ENCODE measurements at regions not wholly inside any gene's neighbourhood (a gene's known extent, or its start where the extent isn't known, plus 50 kb on each side); places are given as distances from the start of the nearest gene placed in this dataset.

GRCh38 chr6:112503091-112503596, 156.0 kb downstream of the RFPL4B start:
- no peak overlapping the region for H3K4me2 ChIP-seq (ENCODE audit: low read depth, low read length)
- H2AFZ ChIP-seq (ENCODE audit: low read length) = no peak overlapping the region
- TF ChIP-seq EZH2 (optimal IDR thresholded peaks at IDR 0.05; ENCODE audit: low read depth, low read length) (no peak), EZH2phosphoT487 (IDR thresholded peaks at IDR 0.05; ENCODE audit: low read length) (no peak)

GRCh38 chr6:112504621-112505020, 157.5 kb downstream of the RFPL4B start:
- no peak overlapping the region for H2AFZ ChIP-seq (ENCODE audit: low read length)
- no peaks in the 10 kb centered on the region for H3K9me3 ChIP-seq (replicated peaks; ENCODE audit: insufficient read depth, low read length)
- H3F3A ChIP-seq (ENCODE audit: insufficient read depth, low read length) = no peaks in the 10 kb centered on the region
- no peaks in the 10 kb centered on the region for H3K27me3 ChIP-seq (replicated peaks; ENCODE audit: insufficient read depth, low read length)
- H3K4me2 ChIP-seq (ENCODE audit: low read depth, low read length) = no peak overlapping the region
- H3K4me1 ChIP-seq (ENCODE audit: low read length) = no peaks in the 10 kb centered on the region
- H3K9me2 ChIP-seq (replicated peaks; ENCODE audit: insufficient read depth, low read length) = no peaks in the 10 kb centered on the region
- no peak overlapping the region for H3K4me3 ChIP-seq (ENCODE audit: low read length)
- H3K27ac ChIP-seq (ENCODE audit: low read length) = no peak overlapping the region
- no peaks in the 10 kb centered on the region for H3K36me3 ChIP-seq (replicated peaks; ENCODE audit: insufficient read depth, low read length)
- H4K20me1 ChIP-seq (ENCODE audit: insufficient read depth, low read length) = no peaks in the 10 kb centered on the region
- no peak for DNase-seq
- no peak for TF ChIP-seq CTCF (IDR thresholded peaks at IDR 0.05; ENCODE audit: low read length)
- TF ChIP-seq EZH2 (optimal IDR thresholded peaks at IDR 0.05; ENCODE audit: low read depth, low read length) = no peak
- no peak for TF ChIP-seq EZH2phosphoT487 (IDR thresholded peaks at IDR 0.05; ENCODE audit: low read length)
- no peak overlapping the region for H3K9ac ChIP-seq (ENCODE audit: low read length)
- H3K79me2 ChIP-seq (ENCODE audit: low read length) = no peaks in the 10 kb centered on the region

More at GRCh38 chr6:112503091-112503596, 156.0 kb downstream of the RFPL4B start:
- no peaks in the 10 kb centered on the region for H4K20me1 ChIP-seq (ENCODE audit: insufficient read depth, low read length)
- H3K9me2 ChIP-seq (replicated peaks; ENCODE audit: insufficient read depth, low read length) = no peaks in the 10 kb centered on the region
- no peak overlapping the region for H3K27ac ChIP-seq (ENCODE audit: low read length)
- H3K36me3 ChIP-seq (replicated peaks; ENCODE audit: insufficient read depth, low read length) = no peaks in the 10 kb centered on the region
- no peaks in the 10 kb centered on the region for H3K27me3 ChIP-seq (replicated peaks; ENCODE audit: insufficient read depth, low read length)
- no peaks in the 10 kb centered on the region for H3K4me1 ChIP-seq (ENCODE audit: low read length)
- no peaks in the 10 kb centered on the region for H3K9me3 ChIP-seq (replicated peaks; ENCODE audit: insufficient read depth, low read length)
- no peak overlapping the region for H3K9ac ChIP-seq (ENCODE audit: low read length)
- no peaks in the 10 kb centered on the region for H3F3A ChIP-seq (ENCODE audit: insufficient read depth, low read length)
- no peak for DNase-seq
- H3K79me2 ChIP-seq (ENCODE audit: low read length) = no peaks in the 10 kb centered on the region
- H3K4me3 ChIP-seq (ENCODE audit: low read length) = no peak overlapping the region

- Histone ChIP-seq H3K4me3 (ENCODE audit: low read length) (no peak overlapping the region), H3K27me3 (replicated peaks; ENCODE audit: insufficient read depth, low read length) (no peaks in the 10 kb centered on the region), H3K36me3 (replicated peaks; ENCODE audit: insufficient read depth, low read length) (no peaks in the 10 kb centered on the region), H3F3A (ENCODE audit: insufficient read depth, low read length) (no peaks in the 10 kb centered on the region), H3K4me1 (ENCODE audit: low read length) (no peaks in the 10 kb centered on the region), H4K20me1 (ENCODE audit: insufficient read depth, low read length) (no peaks in the 10 kb centered on the region), H2AFZ (ENCODE audit: low read length) (no peak overlapping the region), H3K27ac (ENCODE audit: low read length) (no peak overlapping the region), H3K9me2 (replicated peaks; ENCODE audit: insufficient read depth, low read length) (no peaks in the 10 kb centered on the region), H3K9me3 (replicated peaks; ENCODE audit: insufficient read depth, low read length) (no peaks in the 10 kb centered on the region), H3K4me2 (ENCODE audit: low read depth, low read length) (no peak overlapping the region), H3K9ac (ENCODE audit: low read length) (no peak overlapping the region), H3K79me2 (ENCODE audit: low read length) (no peaks in the 10 kb centered on the region)
- no peak for DNase-seq
- no peak for TF ChIP-seq CTCF (IDR thresholded peaks at IDR 0.05; ENCODE audit: low read length)
- TF ChIP-seq EZH2 (optimal IDR thresholded peaks at IDR 0.05; ENCODE audit: low read depth, low read length) = no peak
- TF ChIP-seq EZH2phosphoT487 (IDR thresholded peaks at IDR 0.05; ENCODE audit: low read length) = no peak
Measured at GRCh38 chr6:112511441-112511840, 164.3 kb downstream of the RFPL4B start.

GRCh38 chr6:112513175-112513574, 166.0 kb downstream of the RFPL4B start:
- Histone ChIP-seq H3K9me2 (replicated peaks; ENCODE audit: insufficient read depth, low read length) (no peaks in the 10 kb centered on the region), H3F3A (ENCODE audit: insufficient read depth, low read length) (no peaks in the 10 kb centered on the region), H3K79me2 (ENCODE audit: low read length) (no peaks in the 10 kb centered on the region), H3K4me2 (ENCODE audit: low read depth, low read length) (no peak overlapping the region), H2AFZ (ENCODE audit: low read length) (no peak overlapping the region), H3K4me1 (ENCODE audit: low read length) (no peaks in the 10 kb centered on the region), H3K9me3 (replicated peaks; ENCODE audit: insufficient read depth, low read length) (no peaks in the 10 kb centered on the region), H3K27ac (ENCODE audit: low read length) (no peak overlapping the region), H3K9ac (ENCODE audit: low read length) (no peak overlapping the region), H3K36me3 (replicated peaks; ENCODE audit: insufficient read depth, low read length) (no peaks in the 10 kb centered on the region), H3K27me3 (replicated peaks; ENCODE audit: insufficient read depth, low read length) (no peaks in the 10 kb centered on the region), H4K20me1 (ENCODE audit: insufficient read depth, low read length) (no peaks in the 10 kb centered on the region), H3K4me3 (ENCODE audit: low read length) (no peak overlapping the region)
- DNase-seq = no peak
- no peak for TF ChIP-seq EZH2 (optimal IDR thresholded peaks at IDR 0.05; ENCODE audit: low read depth, low read length)

Data from MM.1S (cell line).